BE2C (cell line): ENCODE measurements at regions not wholly inside any gene's neighbourhood (a gene's known extent, or its start where the extent isn't known, plus 50 kb on each side); places are given as distances from the start of the nearest gene placed in this dataset.

Experiments
- DNase-seq: peaks from one replicate; pipeline ENCODE4 v3.0.0-alpha.2; 2020
- H3K27me3 ChIP-seq: fragments of 250-450 bp; sonication (Bioruptor Pico); 2 replicates; pipeline ENCODE4 v1.5.1; 2020; ENCODE audit warnings: mild to moderate bottlenecking
- H3K36me3 ChIP-seq: fragments of 250-450 bp; sonication (Bioruptor Pico); 2 replicates; pipeline ENCODE4 v1.5.1; 2020; ENCODE audit warnings: mild to moderate bottlenecking
- H3K4me1 ChIP-seq: fragments of 250-450 bp; sonication (Bioruptor Pico); 2 replicates; pipeline ENCODE4 v1.5.1; 2020
- H3K4me3 ChIP-seq: 2 replicates; pipeline ENCODE4 v1.5.1; 2011; ENCODE audit warnings: low read depth, low read length
- H3K9me3 ChIP-seq: fragments of 250-450 bp; sonication (Bioruptor Pico); 2 replicates; pipeline ENCODE4 v1.5.1; 2020
- CTCF ChIP-seq: IDR thresholded peaks from 2 replicates; pipeline ENCODE4 v1.5.1; 2012; ENCODE audit warnings: mild to moderate bottlenecking, low read depth, low read length

- H3K4me1 ChIP-seq, result peaks cover 13% of the 10 kb centered on the region
- H3K36me3 ChIP-seq, result no peaks in the 10 kb centered on the region
- no peaks in the 10 kb centered on the region for H3K27me3 ChIP-seq
- TF ChIP-seq CTCF, result no peak
- DNase-seq, result no peak
- H3K9me3 ChIP-seq, result no peaks in the 10 kb centered on the region
- no peak overlapping the region for H3K4me3 ChIP-seq
These were observed 96.0 kb downstream of the RHOB start for GRCh38 chr2:20542746-20543468.

GRCh38 chr2:20543469-20544152, 96.7 kb downstream of the RHOB start:
- Histone ChIP-seq H3K36me3 (no peaks in the 10 kb centered on the region), H3K4me3 (no peak overlapping the region), H3K4me1 (peaks cover 8% of the 10 kb centered on the region), H3K9me3 (no peaks in the 10 kb centered on the region), H3K27me3 (no peaks in the 10 kb centered on the region)
- TF ChIP-seq CTCF, result no peak
- no peak for DNase-seq

GRCh38 chr2:20544153-20544747, 97.4 kb downstream of the RHOB start:
- H3K9me3 ChIP-seq, result no peaks in the 10 kb centered on the region
- peaks cover 12% of the 10 kb centered on the region for H3K4me1 ChIP-seq
- DNase-seq, result no peak
- H3K27me3 ChIP-seq, result no peaks in the 10 kb centered on the region
- no peak overlapping the region for H3K4me3 ChIP-seq
- no peak for TF ChIP-seq CTCF
- H3K36me3 ChIP-seq, result no peaks in the 10 kb centered on the region

GRCh38 chr2:20549144-20549543, 101.8 kb downstream of the HS1BP3 start:
- H3K36me3 ChIP-seq, result no peaks in the 10 kb centered on the region
- H3K9me3 ChIP-seq, result no peaks in the 10 kb centered on the region
- no peak for DNase-seq
- TF ChIP-seq CTCF, result no peak
- peaks cover 24% of the 10 kb centered on the region for H3K4me1 ChIP-seq
- H3K4me3 ChIP-seq, result no peak overlapping the region
- no peaks in the 10 kb centered on the region for H3K27me3 ChIP-seq

- TF ChIP-seq CTCF, result no peak
- no peaks in the 10 kb centered on the region for H3K36me3 ChIP-seq
- no peak overlapping the region for H3K4me3 ChIP-seq
- H3K27me3 ChIP-seq, result no peaks in the 10 kb centered on the region
- no peak for DNase-seq
- peaks cover 20% of the 10 kb centered on the region for H3K4me1 ChIP-seq
- H3K9me3 ChIP-seq, result no peaks in the 10 kb centered on the region
These were observed 101.1 kb downstream of the HS1BP3 start for GRCh38 chr2:20549691-20550348.
